ENCODE measurements at regions not wholly inside any gene's neighbourhood (a gene's known extent, or its start where the extent isn't known, plus 50 kb on each side); places are given as distances from the start of the nearest gene placed in this dataset.

- H3K9me2 ChIP-seq (ENCODE audit: insufficient read depth): peaks cover 10% of the 10 kb centered on the region; the same call in 1 of the 2 replicates
- H4K20me1 ChIP-seq (replicated peaks; ENCODE audit: insufficient read depth): no peaks in the 10 kb centered on the region
- Mint-ChIP-seq H3K4me3 (no peak overlapping the region), H3K27ac (no peak overlapping the region), H3K9me3 (no peaks in the 10 kb centered on the region; the same call in 2 of the 3 replicates), H3K4me1 (peaks cover 4% of the 10 kb centered on the region; the same call in 2 of the 3 replicates), H3K36me3 (ENCODE audit: low read depth) (peaks cover 2% of the 10 kb centered on the region; the same call in 1 of the 3 replicates), H3K27me3 (ENCODE audit: insufficient read depth, low read depth, poor library complexity) (peaks cover 7% of the 10 kb centered on the region)
- H3K79me2 ChIP-seq (replicated peaks; ENCODE audit: insufficient read depth): no peaks in the 10 kb centered on the region
- no peaks in the 10 kb centered on the region for H3K27me3 ChIP-seq (ENCODE audit: insufficient read depth)
- H3K4me2 ChIP-seq: no peak overlapping the region
- no peak overlapping the region for H2AFZ ChIP-seq
- H3K36me3 ChIP-seq (ENCODE audit: insufficient read depth): no peaks in the 10 kb centered on the region
- H3K4me3 ChIP-seq: no peak overlapping the region
- DNase-seq (ENCODE audit: low spot score) (no peak), ATAC-seq (no peak)
- TF ChIP-seq, protein P1, sequence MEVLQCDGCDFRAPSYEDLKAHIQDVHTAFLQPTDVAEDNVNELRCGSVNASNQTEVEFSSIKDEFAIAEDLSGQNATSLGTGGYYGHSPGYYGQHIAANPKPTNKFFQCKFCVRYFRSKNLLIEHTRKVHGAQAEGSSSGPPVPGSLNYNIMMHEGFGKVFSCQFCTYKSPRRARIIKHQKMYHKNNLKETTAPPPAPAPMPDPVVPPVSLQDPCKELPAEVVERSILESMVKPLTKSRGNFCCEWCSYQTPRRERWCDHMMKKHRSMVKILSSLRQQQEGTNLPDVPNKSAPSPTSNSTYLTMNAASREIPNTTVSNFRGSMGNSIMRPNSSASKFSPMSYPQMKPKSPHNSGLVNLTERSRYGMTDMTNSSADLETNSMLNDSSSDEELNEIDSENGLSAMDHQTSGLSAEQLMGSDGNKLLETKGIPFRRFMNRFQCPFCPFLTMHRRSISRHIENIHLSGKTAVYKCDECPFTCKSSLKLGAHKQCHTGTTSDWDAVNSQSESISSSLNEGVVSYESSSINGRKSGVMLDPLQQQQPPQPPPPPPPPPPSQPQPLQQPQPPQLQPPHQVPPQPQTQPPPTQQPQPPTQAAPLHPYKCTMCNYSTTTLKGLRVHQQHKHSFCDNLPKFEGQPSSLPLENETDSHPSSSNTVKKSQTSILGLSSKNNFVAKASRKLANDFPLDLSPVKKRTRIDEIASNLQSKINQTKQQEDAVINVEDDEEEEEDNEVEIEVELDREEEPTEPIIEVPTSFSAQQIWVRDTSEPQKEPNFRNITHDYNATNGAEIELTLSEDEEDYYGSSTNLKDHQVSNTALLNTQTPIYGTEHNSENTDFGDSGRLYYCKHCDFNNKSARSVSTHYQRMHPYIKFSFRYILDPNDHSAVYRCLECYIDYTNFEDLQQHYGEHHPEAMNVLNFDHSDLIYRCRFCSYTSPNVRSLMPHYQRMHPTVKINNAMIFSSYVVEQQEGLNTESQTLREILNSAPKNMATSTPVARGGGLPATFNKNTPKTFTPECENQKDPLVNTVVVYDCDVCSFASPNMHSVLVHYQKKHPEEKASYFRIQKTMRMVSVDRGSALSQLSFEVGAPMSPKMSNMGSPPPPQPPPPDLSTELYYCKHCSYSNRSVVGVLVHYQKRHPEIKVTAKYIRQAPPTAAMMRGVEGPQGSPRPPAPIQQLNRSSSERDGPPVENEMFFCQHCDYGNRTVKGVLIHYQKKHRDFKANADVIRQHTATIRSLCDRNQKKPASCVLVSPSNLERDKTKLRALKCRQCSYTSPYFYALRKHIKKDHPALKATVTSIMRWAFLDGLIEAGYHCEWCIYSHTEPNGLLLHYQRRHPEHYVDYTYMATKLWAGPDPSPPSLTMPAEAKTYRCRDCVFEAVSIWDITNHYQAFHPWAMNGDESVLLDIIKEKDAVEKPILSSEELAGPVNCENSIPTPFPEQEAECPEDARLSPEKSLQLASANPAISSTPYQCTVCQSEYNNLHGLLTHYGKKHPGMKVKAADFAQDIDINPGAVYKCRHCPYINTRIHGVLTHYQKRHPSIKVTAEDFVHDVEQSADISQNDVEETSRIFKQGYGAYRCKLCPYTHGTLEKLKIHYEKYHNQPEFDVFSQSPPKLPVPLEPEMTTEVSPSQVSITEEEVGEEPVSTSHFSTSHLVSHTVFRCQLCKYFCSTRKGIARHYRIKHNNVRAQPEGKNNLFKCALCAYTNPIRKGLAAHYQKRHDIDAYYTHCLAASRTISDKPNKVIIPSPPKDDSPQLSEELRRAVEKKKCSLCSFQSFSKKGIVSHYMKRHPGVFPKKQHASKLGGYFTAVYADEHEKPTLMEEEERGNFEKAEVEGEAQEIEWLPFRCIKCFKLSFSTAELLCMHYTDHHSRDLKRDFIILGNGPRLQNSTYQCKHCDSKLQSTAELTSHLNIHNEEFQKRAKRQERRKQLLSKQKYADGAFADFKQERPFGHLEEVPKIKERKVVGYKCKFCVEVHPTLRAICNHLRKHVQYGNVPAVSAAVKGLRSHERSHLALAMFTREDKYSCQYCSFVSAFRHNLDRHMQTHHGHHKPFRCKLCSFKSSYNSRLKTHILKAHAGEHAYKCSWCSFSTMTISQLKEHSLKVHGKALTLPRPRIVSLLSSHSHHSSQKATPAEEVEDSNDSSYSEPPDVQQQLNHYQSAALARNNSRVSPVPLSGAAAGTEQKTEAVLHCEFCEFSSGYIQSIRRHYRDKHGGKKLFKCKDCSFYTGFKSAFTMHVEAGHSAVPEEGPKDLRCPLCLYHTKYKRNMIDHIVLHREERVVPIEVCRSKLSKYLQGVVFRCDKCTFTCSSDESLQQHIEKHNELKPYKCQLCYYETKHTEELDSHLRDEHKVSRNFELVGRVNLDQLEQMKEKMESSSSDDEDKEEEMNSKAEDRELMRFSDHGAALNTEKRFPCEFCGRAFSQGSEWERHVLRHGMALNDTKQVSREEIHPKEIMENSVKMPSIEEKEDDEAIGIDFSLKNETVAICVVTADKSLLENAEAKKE (CRISPR knock-in tag; IDR thresholded peaks at IDR 0.05): no peak
- TF ChIP-seq NANOG (IDR thresholded peaks at IDR 0.05; ENCODE audit: borderline replicate concordance): no peak
- TF ChIP-seq ZNF331 (CRISPR knock-in tag; IDR thresholded peaks at IDR 0.05; ENCODE audit: low read depth): no peak
- no peaks in the 10 kb centered on the region for H3F3A ChIP-seq (replicated peaks; ENCODE audit: low read depth)
- H3K27ac ChIP-seq (ENCODE audit: low read depth): no peak overlapping the region
- H3K4me1 ChIP-seq (ENCODE audit: insufficient read depth): no peaks in the 10 kb centered on the region
Observed at GRCh38 chr3:193884652-193885051, 251.3 kb upstream of the HES1 start.

DNA sequence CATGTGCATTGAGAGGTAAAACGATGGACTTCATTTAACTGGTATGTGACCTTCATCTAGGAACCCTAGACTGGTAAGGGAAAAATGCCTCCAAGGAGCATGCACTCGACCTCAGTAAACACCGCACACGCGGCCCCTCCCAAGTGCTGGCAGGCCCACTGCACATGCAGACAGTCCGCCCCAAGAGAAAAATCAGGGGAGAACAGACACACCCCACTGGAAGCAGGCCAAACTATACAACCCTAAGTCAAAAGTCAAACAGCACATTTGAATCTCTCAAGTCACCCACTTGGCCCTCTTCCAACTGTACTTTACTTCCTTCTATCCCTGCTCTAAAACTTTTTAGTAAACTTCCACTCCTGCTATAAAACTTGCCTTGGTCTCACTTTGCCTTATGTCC lies 250.1 kb upstream of the HES1 start:
- H3K9me2 ChIP-seq (ENCODE audit: insufficient read depth): peaks cover 10% of the 10 kb centered on the region; the same call in 1 of the 2 replicates
- no peak overlapping the region for H3K27ac ChIP-seq (ENCODE audit: low read depth)
- Mint-ChIP-seq H3K4me3 (no peak overlapping the region), H3K27me3 (ENCODE audit: insufficient read depth, low read depth, poor library complexity) (peaks cover 7% of the 10 kb centered on the region), H3K36me3 (ENCODE audit: low read depth) (peaks cover 2% of the 10 kb centered on the region; the same call in 1 of the 3 replicates), H3K9me3 (no peaks in the 10 kb centered on the region; the same call in 2 of the 3 replicates), H3K27ac (no peak overlapping the region), H3K4me1 (peaks cover 4% of the 10 kb centered on the region; the same call in 2 of the 3 replicates)
- H3K4me2 ChIP-seq: no peak overlapping the region
- no peaks in the 10 kb centered on the region for H3F3A ChIP-seq (replicated peaks; ENCODE audit: low read depth)
- no peaks in the 10 kb centered on the region for H3K36me3 ChIP-seq (ENCODE audit: insufficient read depth)
- H3K27me3 ChIP-seq (ENCODE audit: insufficient read depth): no peaks in the 10 kb centered on the region
- no peaks in the 10 kb centered on the region for H3K79me2 ChIP-seq (replicated peaks; ENCODE audit: insufficient read depth)
- H3K4me3 ChIP-seq: no peak overlapping the region
- no peaks in the 10 kb centered on the region for H3K4me1 ChIP-seq (ENCODE audit: insufficient read depth)
- H4K20me1 ChIP-seq (replicated peaks; ENCODE audit: insufficient read depth): no peaks in the 10 kb centered on the region
- no peak overlapping the region for H2AFZ ChIP-seq
- no peak for DNase-seq (ENCODE audit: low spot score)
- no peak for ATAC-seq
- TF ChIP-seq ZNF114 (CRISPR knock-in tag; IDR thresholded peaks at IDR 0.05) (no peak), CREB1 (CRISPR knock-in tag; IDR thresholded peaks at IDR 0.05; ENCODE audit: low read depth) (no peak), NANOG (IDR thresholded peaks at IDR 0.05; ENCODE audit: borderline replicate concordance) (no peak), EZH2 (IDR thresholded peaks at IDR 0.05; ENCODE audit: low read depth, unreplicated experiment) (no peak), JUNB (IDR thresholded peaks at IDR 0.05; ENCODE audit: unreplicated experiment) (no peak), REST (IDR thresholded peaks at IDR 0.05; ENCODE audit: unreplicated experiment) (no peak)
- TF ChIP-seq, protein P2, sequence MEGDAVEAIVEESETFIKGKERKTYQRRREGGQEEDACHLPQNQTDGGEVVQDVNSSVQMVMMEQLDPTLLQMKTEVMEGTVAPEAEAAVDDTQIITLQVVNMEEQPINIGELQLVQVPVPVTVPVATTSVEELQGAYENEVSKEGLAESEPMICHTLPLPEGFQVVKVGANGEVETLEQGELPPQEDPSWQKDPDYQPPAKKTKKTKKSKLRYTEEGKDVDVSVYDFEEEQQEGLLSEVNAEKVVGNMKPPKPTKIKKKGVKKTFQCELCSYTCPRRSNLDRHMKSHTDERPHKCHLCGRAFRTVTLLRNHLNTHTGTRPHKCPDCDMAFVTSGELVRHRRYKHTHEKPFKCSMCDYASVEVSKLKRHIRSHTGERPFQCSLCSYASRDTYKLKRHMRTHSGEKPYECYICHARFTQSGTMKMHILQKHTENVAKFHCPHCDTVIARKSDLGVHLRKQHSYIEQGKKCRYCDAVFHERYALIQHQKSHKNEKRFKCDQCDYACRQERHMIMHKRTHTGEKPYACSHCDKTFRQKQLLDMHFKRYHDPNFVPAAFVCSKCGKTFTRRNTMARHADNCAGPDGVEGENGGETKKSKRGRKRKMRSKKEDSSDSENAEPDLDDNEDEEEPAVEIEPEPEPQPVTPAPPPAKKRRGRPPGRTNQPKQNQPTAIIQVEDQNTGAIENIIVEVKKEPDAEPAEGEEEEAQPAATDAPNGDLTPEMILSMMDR (conservative IDR thresholded peaks at IDR 0.05; ENCODE audit: low read depth in 2 of 2): no peak
